B cell (primary cell): ENCODE measurements at regions not wholly inside any gene's neighbourhood (a gene's known extent, or its start where the extent isn't known, plus 50 kb on each side); places are given as distances from the start of the nearest gene placed in this dataset.

ENCODE experiments used
- ATAC-seq: fragments of 200-7000 bp; cut with Tn5 transposase; one replicate; pipeline ENCODE4 v1.10.0; 2021; ENCODE audit warnings: low read depth, mild to moderate bottlenecking, moderate number of reproducible peaks, moderate library complexity
- CTCF ChIA-PET: fragments of 350-600 bp; sonication (Branson Sonifier 250); formaldehyde crosslinking; loops from one replicate; lab custom pipeline; 2021; ENCODE audit warnings: antibody characterized with exemption, inconsistent platforms; lab: Charles Lee
- POLR2A ChIA-PET: fragments of 350-600 bp; sonication (Branson Sonifier 250); formaldehyde crosslinking; loops from one replicate; lab custom pipeline; 2021; ENCODE audit warnings: antibody characterized with exemption; lab: Charles Lee
- DNase-seq: peaks from one replicate; pipeline ENCODE4 v3.0.0; 2013
- H2AFZ ChIP-seq: 2 replicates; pipeline ENCODE4 v1.6.1; 2012; ENCODE audit warnings: mild to moderate bottlenecking, low read depth, low read length; ENCODE audit not compliant: insufficient read depth, poor library complexity, severe bottlenecking
- H3K27ac ChIP-seq, 2 donors: 1 replicate in 1 of 2; 2 replicates in 1 of 2; pipeline ENCODE4 v1.5.1; 2012 to 2013; ENCODE audit warnings: low read length in 2 of 2, mild to moderate bottlenecking in 2 of 2, moderate library complexity in 1 of 2
- H3K27me3 ChIP-seq, 4 experiments: fragments of 200-600 bp in 1 of 4; sonication (generic) in 1 of 4; replicated peaks in 1 of 4; 1 replicate in 2 of 4; 2 replicates in 2 of 4; pipeline versions ENCODE4 v1.6.1 to v1.7.0; 2013 to 2016; ENCODE audit warnings: low read length in 3 of 4, mild to moderate bottlenecking in 2 of 4, mixed read lengths in 1 of 4, moderate library complexity in 1 of 4; ENCODE audit not compliant: insufficient read depth in 4 of 4, control insufficient read depth in 3 of 4; ENCODE audit errors: control extremely low read depth in 1 of 4
- H3K36me3 ChIP-seq, 2 experiments: replicated peaks in 1 of 2; 1 replicate in 1 of 2; 2 replicates in 1 of 2; pipeline versions ENCODE4 v1.6.1 to v1.7.1; 2013; ENCODE audit warnings: low read length in 1 of 2; ENCODE audit not compliant: insufficient read depth in 2 of 2, control insufficient read depth in 1 of 2; ENCODE audit errors: control extremely low read depth in 1 of 2, extremely low read depth in 1 of 2
- H3K4me1 ChIP-seq, 2 donors: fragments of 200-600 bp in 1 of 2; sonication (generic) in 1 of 2; 1 replicate in 1 of 2; 2 replicates in 1 of 2; pipeline versions ENCODE4 v1.5.1 to v1.6.1; 2013 to 2017; ENCODE audit warnings: low read length in 2 of 2; ENCODE audit not compliant: control insufficient read depth in 2 of 2, insufficient read depth in 2 of 2
- H3K4me2 ChIP-seq: replicated peaks from 2 replicates; pipeline ENCODE3; 2012; ENCODE audit warnings: mild to moderate bottlenecking, low read depth, low read length; ENCODE audit not compliant: poor library complexity, severe bottlenecking
- H3K4me3 ChIP-seq, 5 experiments: fragments of 200-600 bp in 1 of 5; sonication (generic) in 1 of 5; 1 replicate in 3 of 5; 2 replicates in 2 of 5; pipeline versions ENCODE4 v1.5.1 to v1.7.0; 2011 to 2016; ENCODE audit warnings: low read length in 4 of 5, mild to moderate bottlenecking in 4 of 5, low read depth in 2 of 5, control low read depth in 1 of 5, moderate library complexity in 1 of 5; ENCODE audit not compliant: insufficient read depth in 1 of 5; ENCODE audit errors: control extremely low read depth in 1 of 5, extremely low read depth in 1 of 5
- H3K79me2 ChIP-seq: fragments of 200-600 bp; sonication (generic); one replicate; pipeline ENCODE4 v1.6.0; 2016; ENCODE audit warnings: low read length; ENCODE audit not compliant: control insufficient read depth, insufficient read depth
- H3K9ac ChIP-seq: fragments of 200-600 bp; sonication (generic); 2 replicates; pipeline ENCODE4 v1.6.1; 2017; ENCODE audit warnings: mild to moderate bottlenecking, low read length, moderate library complexity
- H3K9me3 ChIP-seq, 3 donors: one replicate each; pipeline versions ENCODE4 v1.6.1 to v1.7.1; 2013; ENCODE audit warnings: low read length in 2 of 3; ENCODE audit not compliant: control insufficient read depth in 2 of 3, insufficient read depth in 1 of 3; ENCODE audit errors: control extremely low read depth in 1 of 3
- H4K20me1 ChIP-seq: 2 replicates; pipeline ENCODE4 v1.6.0; 2012; ENCODE audit warnings: mild to moderate bottlenecking, low read length; ENCODE audit not compliant: insufficient read depth, control insufficient read depth, poor library complexity, severe bottlenecking
- H3K27ac Mint-ChIP-seq: one replicate; pipeline ENCODE4 v1.8.0; 2021; ENCODE audit warnings: mixed read lengths
- H3K27me3 Mint-ChIP-seq: one replicate; pipeline ENCODE4 v1.8.0; 2021; ENCODE audit warnings: mixed read lengths
- H3K4me1 Mint-ChIP-seq: one replicate; pipeline ENCODE4 v1.8.0; 2021; ENCODE audit warnings: mixed read lengths
- H3K4me3 Mint-ChIP-seq: one replicate; pipeline ENCODE4 v1.8.0; 2021; ENCODE audit warnings: mixed read lengths
- H3K9me3 Mint-ChIP-seq: one replicate; pipeline ENCODE4 v1.8.0; 2022; ENCODE audit warnings: mixed read lengths; ENCODE audit not compliant: insufficient read depth
- EZH2 ChIP-seq: IDR thresholded peaks from 2 replicates; pipeline ENCODE4 v1.6.1; 2012; ENCODE audit warnings: borderline replicate concordance, low read depth, mild to moderate bottlenecking, moderate library complexity, low read length; ENCODE audit not compliant: insufficient read depth, poor library complexity, severe bottlenecking
- WGBS: methylation state at CpG from one replicate; pipeline ENCODE4 v1.1.5; 2013; ENCODE audit warnings: missing lambda C conversion rate; ENCODE audit not compliant: insufficient coverage; 5-methylcytosine and 5-hydroxymethylcytosine counted together
- intact Hi-C: fragments of 100-400 bp; cut with micrococcal nuclease; formaldehyde crosslinking; loops from one replicate; pipeline ENCODE4 v1.10.0; 2022
- TF ChIP-seq, protein P1 (sequence below): fragments of 200-600 bp; IDR thresholded peaks from one replicate; pipeline ENCODE4 v1.8.0; 2022; ENCODE audit warnings: antibody characterized with exemption, mild to moderate bottlenecking

- no peak for ATAC-seq
- Histone ChIP-seq H3K27me3 (no peaks in the 10 kb centered on the region), H3K36me3 (no peaks in the 10 kb centered on the region), H3K9ac (no peak overlapping the region), H3K9me3 (no peaks in the 10 kb centered on the region), H3K4me1 (peaks cover 7 to 12% of the 10 kb centered on the region in 2 donors), H4K20me1 (no peaks in the 10 kb centered on the region), H3K27ac (no peak overlapping the region), H3K4me3 (no peak overlapping the region), H2AFZ (no peak overlapping the region), H3K79me2 (no peaks in the 10 kb centered on the region), H3K4me2 (no peak overlapping the region)
- intact Hi-C loops, result no loop called here
- no peaks in the 10 kb centered on the region for H3K9me3 Mint-ChIP-seq
- no peak for TF ChIP-seq EZH2
- TF ChIP-seq, protein P1, sequence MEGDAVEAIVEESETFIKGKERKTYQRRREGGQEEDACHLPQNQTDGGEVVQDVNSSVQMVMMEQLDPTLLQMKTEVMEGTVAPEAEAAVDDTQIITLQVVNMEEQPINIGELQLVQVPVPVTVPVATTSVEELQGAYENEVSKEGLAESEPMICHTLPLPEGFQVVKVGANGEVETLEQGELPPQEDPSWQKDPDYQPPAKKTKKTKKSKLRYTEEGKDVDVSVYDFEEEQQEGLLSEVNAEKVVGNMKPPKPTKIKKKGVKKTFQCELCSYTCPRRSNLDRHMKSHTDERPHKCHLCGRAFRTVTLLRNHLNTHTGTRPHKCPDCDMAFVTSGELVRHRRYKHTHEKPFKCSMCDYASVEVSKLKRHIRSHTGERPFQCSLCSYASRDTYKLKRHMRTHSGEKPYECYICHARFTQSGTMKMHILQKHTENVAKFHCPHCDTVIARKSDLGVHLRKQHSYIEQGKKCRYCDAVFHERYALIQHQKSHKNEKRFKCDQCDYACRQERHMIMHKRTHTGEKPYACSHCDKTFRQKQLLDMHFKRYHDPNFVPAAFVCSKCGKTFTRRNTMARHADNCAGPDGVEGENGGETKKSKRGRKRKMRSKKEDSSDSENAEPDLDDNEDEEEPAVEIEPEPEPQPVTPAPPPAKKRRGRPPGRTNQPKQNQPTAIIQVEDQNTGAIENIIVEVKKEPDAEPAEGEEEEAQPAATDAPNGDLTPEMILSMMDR, result no peak
- peaks cover 14% of the 10 kb centered on the region for H3K4me1 Mint-ChIP-seq
- no peaks in the 10 kb centered on the region for H3K27me3 Mint-ChIP-seq
- CTCF ChIA-PET, result interaction anchor here (1.2 to 1.8 kb wide), 3 partner anchors 10 to 228 kb away, joined by 3 to 6 read pairs (median 4); no protein-coding TSS in a partner anchor
- no peak overlapping the region for H3K27ac Mint-ChIP-seq
- POLR2A ChIA-PET, result no interaction called here
- no CpG with 5 or more reads among the region's 1 CpG for WGBS
- DNase-seq, result no peak
- H3K4me3 Mint-ChIP-seq, result no peak overlapping the region
These were observed 60.6 kb upstream of the RREB1 start for GRCh38 chr6:7047128-7047527.

- ATAC-seq, result no peak
- no peak for TF ChIP-seq EZH2
- TF ChIP-seq, protein P1, result no peak
- no peak overlapping the region for H3K27ac ChIP-seq
- intact Hi-C loops, result no loop called here
- no peak overlapping the region for H3K4me3 ChIP-seq
- no peak for DNase-seq
- H3K9me3 ChIP-seq, result no peaks in the 10 kb centered on the region
- H3K27me3 ChIP-seq, result no peaks in the 10 kb centered on the region
- no peak overlapping the region for H3K9ac ChIP-seq
- Mint-ChIP-seq H3K4me1 (peaks cover 11% of the 10 kb centered on the region), H3K9me3 (no peaks in the 10 kb centered on the region), H3K4me3 (no peak overlapping the region), H3K27me3 (no peaks in the 10 kb centered on the region), H3K27ac (peak overlapping the region; percentile 24)
- no peaks in the 10 kb centered on the region for H3K79me2 ChIP-seq
- CTCF ChIA-PET, result interaction anchor here (1.2 to 1.8 kb wide), 3 partner anchors 11 to 227 kb away, joined by 3 to 6 read pairs (median 4); no protein-coding TSS in a partner anchor
- POLR2A ChIA-PET, result no interaction called here
- no peak overlapping the region for H2AFZ ChIP-seq
- no peaks in the 10 kb centered on the region for H3K36me3 ChIP-seq
- no peaks in the 10 kb centered on the region for H4K20me1 ChIP-seq
- H3K4me1 ChIP-seq, result peaks cover 9 to 12% of the 10 kb centered on the region in 2 donors
- no peak overlapping the region for H3K4me2 ChIP-seq
- WGBS, result no CpG with 5 or more reads among the region's 3 CpGs
These were observed 59.8 kb upstream of the RREB1 start for GRCh38 chr6:7047966-7048365.
